NCI-H2227 treated with DMSO at 0.1 percent for 48 hours (cell line): ENCODE measurements at regions not wholly inside any gene's neighbourhood (a gene's known extent, or its start where the extent isn't known, plus 50 kb on each side); places are given as distances from the start of the nearest gene placed in this dataset.

Experiments
- DNase-seq: peaks from one replicate; lab custom pipeline; 2025; lab: John Stamatoyannopoulos, UW

DNA sequence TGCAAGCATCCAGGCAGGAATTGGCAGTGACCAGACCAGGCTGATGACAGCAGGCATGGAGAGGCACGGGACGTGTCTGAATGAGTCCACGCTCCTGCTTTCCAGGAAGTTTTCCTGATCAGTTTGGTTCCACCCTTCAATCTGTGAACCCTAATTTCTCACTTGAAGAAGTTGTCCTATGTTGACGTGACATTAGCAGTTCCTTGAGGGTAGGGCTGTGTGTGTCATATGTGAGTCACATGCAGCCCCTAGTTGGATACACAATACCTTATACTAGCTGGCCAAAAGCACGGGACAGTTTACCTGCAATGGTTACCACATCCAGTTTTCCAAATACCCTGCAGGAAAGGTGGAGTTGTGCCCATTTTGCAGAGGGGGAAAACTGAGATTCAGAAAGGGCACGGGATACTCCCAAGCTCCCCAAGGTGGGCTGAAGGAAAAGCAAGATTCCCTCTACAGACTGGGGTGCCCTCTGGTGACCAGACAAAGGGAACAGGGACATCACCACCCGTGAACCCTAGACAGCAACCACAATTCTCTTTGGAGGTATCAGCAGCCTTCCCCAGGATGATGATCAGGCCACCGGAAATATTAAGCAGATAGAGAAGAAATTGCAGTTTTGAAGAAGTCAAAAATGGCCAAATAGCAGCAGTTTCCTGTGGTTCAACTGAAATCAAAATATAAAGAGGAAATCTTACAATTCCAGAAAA lies 194.5 kb downstream of the PHETA1 start:
- DNase-seq, result no peak

DNA sequence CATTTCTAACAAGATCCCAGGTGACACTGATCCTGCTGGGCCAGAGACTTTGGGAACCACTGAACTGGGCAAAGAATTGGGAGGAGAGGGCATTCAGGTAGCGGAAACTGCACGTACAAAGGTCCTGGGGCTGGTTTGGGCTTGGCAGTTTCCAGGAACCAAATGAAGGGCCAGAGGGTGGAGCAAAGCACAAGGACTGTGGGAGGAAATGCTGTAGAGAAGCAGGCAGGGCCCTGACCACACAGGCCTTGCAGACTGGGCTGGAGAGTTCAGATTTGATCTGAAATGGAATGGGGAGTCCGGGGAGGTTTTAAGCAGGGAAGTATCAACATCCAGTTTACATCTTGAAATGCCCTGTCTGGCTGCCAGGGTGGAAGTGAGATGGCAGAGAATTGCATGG lies 195.1 kb downstream of the PHETA1 start:
- no peak for DNase-seq

- DNase-seq, result no peak
Observed at GRCh38 chr12:111173391-111173790, 195.5 kb downstream of the PHETA1 start.

- DNase-seq, result no peak
Observed at GRCh38 chr12:111172786-111173185, 196.1 kb downstream of the PHETA1 start.

- DNase-seq, result no peak
Observed at GRCh38 chr12:111171832-111172231, 197.1 kb downstream of the PHETA1 start.

- DNase-seq, result no peak
Observed at GRCh38 chr12:111171345-111171744, 197.6 kb downstream of the PHETA1 start.

- no peak for DNase-seq
Observed at GRCh38 chr12:111170543-111170942, 198.4 kb downstream of the PHETA1 start.

GRCh38 chr12:111169456-111169855 lies 199.4 kb downstream of the PHETA1 start:
- no peak for DNase-seq

DNA sequence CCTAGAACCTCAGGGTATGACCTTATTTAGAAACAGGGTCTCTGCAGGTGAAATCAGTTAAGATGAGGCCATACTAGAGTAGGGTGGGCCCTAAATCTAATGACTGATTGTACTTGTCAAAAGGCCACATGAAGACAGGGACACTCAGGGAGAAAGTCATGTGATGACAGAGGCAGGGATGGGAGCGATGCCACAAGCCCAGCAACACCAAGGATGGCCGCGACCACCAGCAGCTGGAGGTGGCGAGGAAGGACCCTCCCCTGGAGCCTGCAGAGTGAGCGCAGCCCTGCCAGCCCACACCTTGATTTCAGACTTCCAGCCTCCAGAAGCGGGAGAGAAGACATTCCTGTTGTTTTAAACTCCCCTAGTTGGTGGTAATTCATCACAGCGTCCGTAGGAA lies 199.9 kb downstream of the PHETA1 start:
- no peak for DNase-seq

DNA sequence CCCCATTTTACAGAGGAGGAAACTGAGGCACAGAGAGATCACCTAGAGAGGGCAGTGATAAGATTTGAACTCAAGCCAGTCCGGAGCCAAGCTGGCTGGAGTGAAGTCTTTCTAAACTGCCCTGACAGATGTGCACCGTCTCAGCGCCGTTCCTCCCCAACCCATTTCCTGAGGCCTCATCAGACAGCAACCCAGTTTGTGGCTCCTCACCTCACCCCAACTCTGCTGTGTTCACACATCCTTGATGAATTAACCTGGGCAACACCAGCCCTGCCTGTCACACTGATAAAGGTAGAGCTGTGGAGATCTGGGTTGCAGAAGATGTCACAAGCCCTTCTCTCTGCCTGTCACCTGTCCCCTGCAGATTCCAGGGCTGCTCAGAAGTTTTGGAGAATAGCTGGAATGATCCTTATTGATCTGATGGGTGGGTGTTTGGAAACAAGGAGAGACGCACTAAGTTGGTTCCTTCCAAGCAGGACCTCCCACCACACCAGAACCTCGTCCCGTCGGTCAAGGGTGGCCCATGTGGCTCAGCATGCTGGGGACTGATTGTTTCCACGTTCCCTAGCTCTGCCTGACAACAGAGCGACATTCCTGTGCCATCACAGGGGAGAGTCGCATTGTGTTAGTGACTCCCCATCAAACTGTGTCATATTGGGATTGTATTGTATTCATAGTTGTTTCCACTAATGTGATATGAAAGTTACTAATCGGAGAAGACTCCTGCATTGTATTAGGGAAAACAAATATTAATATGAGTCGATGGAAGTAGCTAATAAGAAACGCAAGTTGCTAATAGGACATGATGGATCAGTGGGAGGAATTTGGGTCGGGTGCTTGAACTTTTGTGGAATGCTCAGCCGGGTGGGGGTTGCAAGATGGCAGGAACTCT lies 200.6 kb downstream of the PHETA1 start:
- DNase-seq, result no peak

DNA sequence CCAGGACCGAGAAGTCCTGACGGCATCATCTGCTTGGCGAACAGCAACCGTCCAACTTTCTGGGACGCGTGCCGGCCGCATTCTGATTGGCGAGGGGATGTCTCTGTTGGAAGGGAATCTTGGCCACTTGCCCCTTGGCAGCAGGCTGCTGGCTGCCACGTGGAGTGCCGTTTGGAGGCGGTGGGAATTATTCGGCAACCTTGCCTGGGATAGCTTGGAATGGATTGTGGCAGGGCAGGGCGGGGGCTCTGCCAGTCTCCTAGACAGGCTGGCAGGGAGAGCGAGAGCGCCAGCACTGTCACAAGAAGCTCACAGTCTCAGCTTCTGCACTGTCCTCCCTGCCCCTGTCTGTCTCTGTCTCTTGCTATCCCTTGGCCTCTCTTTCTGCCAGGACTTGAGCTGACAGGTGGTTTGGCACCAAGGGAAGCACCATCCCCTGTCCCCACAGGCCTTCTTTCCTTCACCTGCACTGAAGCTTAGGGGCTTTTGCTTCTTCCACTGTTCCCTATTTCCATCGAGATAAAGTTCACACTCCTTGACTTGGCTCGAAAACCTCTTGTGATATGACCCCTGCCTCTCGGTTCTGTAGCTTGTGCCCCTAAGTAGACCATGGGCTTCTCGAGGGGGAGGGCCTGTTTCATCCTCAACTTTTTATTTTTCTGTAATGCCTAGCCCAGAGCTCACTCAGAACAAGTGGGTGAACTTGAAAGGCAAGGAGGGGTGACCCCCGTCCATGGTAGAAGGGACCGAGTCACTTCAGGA lies 201.9 kb downstream of the PHETA1 start:
- DNase-seq, result no peak

GRCh38 chr12:111164833-111165525 lies 203.9 kb downstream of the PHETA1 start:
- DNase-seq, result no peak

- DNase-seq, result no peak
Observed at GRCh38 chr12:111163422-111163821, 205.5 kb downstream of the PHETA1 start.

- DNase-seq, result no peak
Observed at GRCh38 chr12:111161898-111162297, 207.0 kb downstream of the PHETA1 start.

DNA sequence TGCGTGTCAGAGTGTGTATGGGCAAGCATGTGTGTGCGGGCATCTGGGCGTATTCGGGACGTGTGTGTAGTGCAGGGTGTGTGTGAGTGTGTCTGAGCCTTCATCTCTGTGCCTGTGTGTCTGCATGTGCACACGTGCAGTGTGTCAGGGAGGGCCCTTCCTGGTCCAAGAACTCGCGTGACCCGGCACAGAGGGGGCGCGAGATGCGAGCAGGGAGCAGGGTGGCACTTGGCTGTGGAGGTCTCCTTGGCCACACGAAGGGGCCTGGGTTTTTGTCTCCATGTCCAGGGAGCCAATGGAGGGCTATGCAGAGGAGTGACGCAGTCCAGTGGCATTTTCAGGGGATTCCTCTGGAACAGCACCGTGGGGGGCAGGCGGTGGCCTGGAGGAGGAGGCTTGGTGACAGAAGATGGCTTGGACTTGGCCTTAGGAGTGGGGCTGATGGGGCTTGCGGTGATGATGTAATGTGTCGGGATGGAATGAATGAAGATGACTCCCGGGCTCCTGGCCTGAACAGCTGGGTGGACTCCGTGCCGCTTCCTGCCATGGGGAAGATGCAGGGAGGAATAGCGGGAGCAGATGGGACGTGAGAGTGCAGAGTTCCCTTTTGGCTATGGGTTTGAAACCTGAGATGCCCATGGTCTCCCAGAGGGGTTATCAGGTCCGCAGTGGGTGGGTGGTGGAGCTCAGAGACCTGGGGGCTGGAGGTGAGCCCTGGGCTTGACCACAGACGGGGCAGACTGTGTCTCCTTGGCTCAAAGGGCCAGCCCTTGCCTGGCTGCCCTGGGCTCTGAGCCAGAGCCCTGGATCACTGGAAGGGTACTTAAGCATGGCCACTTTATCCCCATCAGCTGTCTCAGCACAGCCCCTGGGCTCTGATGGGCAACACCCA lies 208.3 kb downstream of the PHETA1 start:
- no peak for DNase-seq

- no peak for DNase-seq
Observed at GRCh38 chr12:111158992-111159391, 209.9 kb downstream of the PHETA1 start.

DNA sequence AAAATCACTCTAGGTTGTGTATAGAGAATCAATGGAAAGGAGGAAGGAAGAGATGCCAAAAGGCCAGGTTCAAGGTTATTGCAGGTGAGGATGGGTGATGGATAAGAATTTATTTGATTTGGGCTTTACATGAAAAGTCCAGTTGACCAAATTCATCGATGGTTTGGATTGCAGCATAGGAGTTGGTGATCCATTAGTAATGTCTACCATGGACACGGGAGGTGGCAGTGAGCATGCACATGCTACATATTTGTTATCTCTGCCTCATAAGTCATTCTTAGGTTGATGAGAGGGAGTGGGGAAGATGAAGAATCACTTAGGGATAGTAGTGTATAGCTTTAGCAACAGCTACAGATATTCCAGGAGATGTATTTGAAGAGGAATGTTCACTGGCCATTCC lies 211.4 kb downstream of the PHETA1 start:
- no peak for DNase-seq

- DNase-seq, result no peak
Observed at GRCh38 chr12:111156304-111156703, 212.6 kb downstream of the PHETA1 start.

DNA sequence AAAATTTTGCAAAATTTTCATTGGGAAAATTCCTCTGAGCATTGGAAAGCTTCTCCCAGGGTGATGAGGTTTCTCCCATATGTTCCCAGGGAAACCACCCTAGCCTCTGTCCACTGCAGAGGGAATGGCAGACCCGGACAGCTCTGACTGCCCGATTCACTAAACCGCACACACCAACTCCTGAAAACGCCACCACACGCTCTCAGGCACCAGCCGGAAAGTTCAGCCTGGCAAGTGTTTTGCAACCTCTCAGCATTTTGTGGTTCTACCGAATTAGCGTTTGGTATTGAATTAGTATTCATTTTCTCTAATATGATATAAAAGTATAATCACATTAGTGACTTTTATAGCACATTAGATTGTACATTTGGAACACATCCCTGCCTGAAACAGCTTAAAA lies 213.4 kb downstream of the PHETA1 start:
- DNase-seq, result no peak

DNA sequence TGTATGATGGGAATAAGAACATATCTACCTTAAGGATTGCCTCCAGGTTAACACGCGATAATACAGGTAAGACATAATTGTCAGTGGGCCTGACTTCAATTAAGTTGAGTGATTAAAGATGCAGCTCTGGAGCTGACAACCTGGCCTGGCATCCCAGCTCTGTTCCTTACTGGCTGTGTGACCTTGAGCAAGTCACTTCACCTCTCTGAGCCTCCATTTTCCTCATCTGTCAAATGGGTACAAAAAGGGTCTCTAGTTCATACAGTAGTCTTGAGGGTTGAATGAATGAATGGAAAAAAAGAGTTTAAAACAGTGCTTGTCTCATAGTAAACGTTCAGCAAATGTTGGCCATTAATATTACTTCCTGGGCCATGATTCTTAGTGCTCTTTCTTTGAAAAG lies 213.9 kb downstream of the PHETA1 start:
- DNase-seq, result no peak
